KMS-11 (cell line): ENCODE measurements at regions not wholly inside any gene's neighbourhood (a gene's known extent, or its start where the extent isn't known, plus 50 kb on each side); places are given as distances from the start of the nearest gene placed in this dataset.

ENCODE experiments used
- H2AFZ ChIP-seq: fragments of 200-600 bp; sonication (generic); 2 replicates; pipeline ENCODE4 v1.6.1; 2016; ENCODE audit warnings: antibody characterized with exemption, mixed run types, low read depth
- H3K27ac ChIP-seq: fragments of 200-600 bp; sonication (generic); 2 replicates; pipeline ENCODE4 v1.6.1; 2016; ENCODE audit warnings: mild to moderate bottlenecking, mixed run types
- H3K27me3 ChIP-seq: fragments of 200-600 bp; sonication (generic); 2 replicates; pipeline ENCODE4 v1.6.1; 2017; ENCODE audit warnings: mild to moderate bottlenecking, low read depth, mixed run types, moderate library complexity; ENCODE audit not compliant: insufficient read depth
- H3K36me3 ChIP-seq: fragments of 200-600 bp; sonication (generic); 2 replicates; pipeline ENCODE4 v1.6.1; 2017; ENCODE audit warnings: mild to moderate bottlenecking, mixed run types; ENCODE audit not compliant: insufficient read depth
- H3K4me1 ChIP-seq: fragments of 200-600 bp; sonication (generic); 2 replicates; pipeline ENCODE4 v1.6.1; 2016; ENCODE audit warnings: mild to moderate bottlenecking, low read depth, mixed run types; ENCODE audit not compliant: poor library complexity, severe bottlenecking
- H3K4me2 ChIP-seq: fragments of 200-600 bp; sonication (generic); 2 replicates; pipeline ENCODE4 v1.7.0; 2016; ENCODE audit warnings: mild to moderate bottlenecking, mixed run types
- H3K4me3 ChIP-seq: fragments of 200-600 bp; sonication (generic); IDR thresholded peaks from 2 replicates; pipeline ENCODE4 v1.6.1; 2017; ENCODE audit warnings: low read depth, low read length, mixed read lengths; ENCODE audit not compliant: insufficient read depth
- H3K79me2 ChIP-seq: fragments of 200-600 bp; sonication (generic); 2 replicates; pipeline ENCODE4 v1.6.1; 2016; ENCODE audit warnings: low read depth, mixed run types; ENCODE audit not compliant: insufficient read depth
- H3K9ac ChIP-seq: fragments of 200-600 bp; sonication (generic); 2 replicates; pipeline ENCODE4 v1.6.1; 2016; ENCODE audit warnings: mild to moderate bottlenecking, mixed run types
- H4K20me1 ChIP-seq: fragments of 200-600 bp; sonication (generic); 2 replicates; pipeline ENCODE4 v1.6.1; 2016; ENCODE audit warnings: mild to moderate bottlenecking, mixed run types; ENCODE audit not compliant: insufficient read depth
- TF ChIP-seq, protein P1 (sequence below): fragments of 200-600 bp; sonication (generic); conservative IDR thresholded peaks from 2 replicates; pipeline ENCODE4 v1.6.1; 2017; ENCODE audit warnings: low read depth, mild to moderate bottlenecking, antibody characterized with exemption, low read length, moderate library complexity, mixed read lengths

DNA sequence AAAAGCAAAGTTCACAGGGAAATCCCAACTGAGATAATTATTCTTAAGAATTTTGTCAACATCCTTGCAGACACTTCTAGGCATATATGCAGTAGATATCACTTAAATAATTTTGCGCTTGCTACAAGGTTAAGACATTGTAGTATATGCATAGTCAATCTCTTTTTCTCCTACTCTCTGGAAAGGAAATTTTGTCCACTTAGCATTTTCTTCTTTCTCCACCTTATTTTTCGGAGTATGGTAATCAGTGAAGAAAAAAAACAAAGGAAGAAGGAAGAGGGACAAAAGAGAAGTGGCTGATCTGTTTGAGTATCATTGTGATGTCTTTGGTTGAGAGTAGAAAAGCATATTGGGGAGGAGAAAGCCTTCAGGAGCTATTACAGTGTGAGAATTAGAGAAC is 104.6 kb downstream of the LACC1 start:
- no peak overlapping the region for H2AFZ ChIP-seq
- H3K27me3 ChIP-seq = no peaks in the 10 kb centered on the region
- no peaks in the 10 kb centered on the region for H3K4me1 ChIP-seq
- TF ChIP-seq, protein P1, sequence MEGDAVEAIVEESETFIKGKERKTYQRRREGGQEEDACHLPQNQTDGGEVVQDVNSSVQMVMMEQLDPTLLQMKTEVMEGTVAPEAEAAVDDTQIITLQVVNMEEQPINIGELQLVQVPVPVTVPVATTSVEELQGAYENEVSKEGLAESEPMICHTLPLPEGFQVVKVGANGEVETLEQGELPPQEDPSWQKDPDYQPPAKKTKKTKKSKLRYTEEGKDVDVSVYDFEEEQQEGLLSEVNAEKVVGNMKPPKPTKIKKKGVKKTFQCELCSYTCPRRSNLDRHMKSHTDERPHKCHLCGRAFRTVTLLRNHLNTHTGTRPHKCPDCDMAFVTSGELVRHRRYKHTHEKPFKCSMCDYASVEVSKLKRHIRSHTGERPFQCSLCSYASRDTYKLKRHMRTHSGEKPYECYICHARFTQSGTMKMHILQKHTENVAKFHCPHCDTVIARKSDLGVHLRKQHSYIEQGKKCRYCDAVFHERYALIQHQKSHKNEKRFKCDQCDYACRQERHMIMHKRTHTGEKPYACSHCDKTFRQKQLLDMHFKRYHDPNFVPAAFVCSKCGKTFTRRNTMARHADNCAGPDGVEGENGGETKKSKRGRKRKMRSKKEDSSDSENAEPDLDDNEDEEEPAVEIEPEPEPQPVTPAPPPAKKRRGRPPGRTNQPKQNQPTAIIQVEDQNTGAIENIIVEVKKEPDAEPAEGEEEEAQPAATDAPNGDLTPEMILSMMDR = no peak
- H3K79me2 ChIP-seq = no peaks in the 10 kb centered on the region
- H3K4me3 ChIP-seq = no peak overlapping the region
- no peak overlapping the region for H3K4me2 ChIP-seq
- H3K9ac ChIP-seq = no peak overlapping the region
- H4K20me1 ChIP-seq = no peaks in the 10 kb centered on the region
- no peaks in the 10 kb centered on the region for H3K36me3 ChIP-seq
- H3K27ac ChIP-seq = no peak overlapping the region

DNA sequence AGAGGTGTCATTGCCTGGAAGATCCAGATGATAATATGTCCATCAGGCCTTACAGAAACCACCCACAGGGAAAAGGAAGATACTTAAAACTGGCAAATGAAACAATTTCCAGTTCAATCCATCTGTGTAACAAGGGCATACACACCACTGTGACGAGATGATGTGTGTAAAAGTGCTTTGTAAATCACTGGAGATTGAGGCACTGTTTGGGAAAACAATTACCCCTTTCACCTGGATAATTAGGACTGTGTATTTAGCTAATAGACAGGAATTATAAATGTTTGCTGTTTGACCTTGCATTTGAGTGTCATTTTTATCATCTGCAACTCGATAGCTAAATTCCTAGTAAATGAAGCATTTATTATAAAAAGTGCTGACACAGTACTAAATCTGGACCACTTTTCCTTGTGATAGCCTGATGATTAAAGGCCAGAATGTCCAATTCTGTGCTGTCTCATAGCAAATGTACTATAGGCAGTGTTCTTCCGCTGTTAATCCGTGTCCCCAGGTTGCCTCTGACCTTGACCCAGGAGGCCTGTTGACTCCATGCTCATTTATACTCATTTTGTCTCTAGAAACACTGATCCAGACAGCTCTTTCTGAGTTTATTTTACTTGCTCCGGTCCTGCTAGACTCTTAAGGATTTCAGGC is 105.8 kb downstream of the LACC1 start:
- no peaks in the 10 kb centered on the region for H3K36me3 ChIP-seq
- no peak overlapping the region for H3K4me2 ChIP-seq
- no peak overlapping the region for H3K27ac ChIP-seq
- H3K79me2 ChIP-seq = no peaks in the 10 kb centered on the region
- H3K4me1 ChIP-seq = no peaks in the 10 kb centered on the region
- no peaks in the 10 kb centered on the region for H4K20me1 ChIP-seq
- H3K9ac ChIP-seq = no peak overlapping the region
- H3K4me3 ChIP-seq = no peak overlapping the region
- no peak overlapping the region for H2AFZ ChIP-seq
- TF ChIP-seq, protein P1 = no peak
- no peaks in the 10 kb centered on the region for H3K27me3 ChIP-seq

DNA sequence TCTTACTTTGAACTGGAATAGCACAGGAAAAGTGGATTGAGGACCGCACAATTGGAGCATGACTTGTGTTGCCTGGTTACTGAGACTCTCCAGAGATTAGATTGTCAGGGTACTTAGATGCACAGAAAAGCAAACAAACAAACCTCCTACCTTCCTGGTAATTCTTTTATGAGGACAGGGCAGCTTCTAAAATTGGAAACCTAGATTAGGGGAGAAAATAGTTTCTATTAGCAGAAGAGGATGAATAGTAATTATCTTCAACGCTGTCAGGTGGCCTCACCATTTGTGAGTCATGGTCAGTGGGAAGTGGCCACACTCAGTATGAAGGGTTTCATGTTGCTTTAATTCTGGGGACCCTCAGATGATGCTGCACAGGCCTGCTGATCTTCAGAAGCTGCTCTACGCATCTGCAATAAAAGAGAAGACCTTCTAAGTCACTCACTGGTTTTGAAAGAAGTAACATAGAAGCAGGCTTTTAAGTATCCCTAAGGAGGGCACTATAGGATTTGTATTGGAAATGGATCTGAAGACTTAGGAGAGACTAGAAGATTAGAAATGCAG is 106.8 kb downstream of the LACC1 start:
- no peaks in the 10 kb centered on the region for H3K79me2 ChIP-seq
- no peaks in the 10 kb centered on the region for H3K27me3 ChIP-seq
- H3K36me3 ChIP-seq = no peaks in the 10 kb centered on the region
- TF ChIP-seq, protein P1 = no peak
- no peak overlapping the region for H2AFZ ChIP-seq
- no peak overlapping the region for H3K9ac ChIP-seq
- no peak overlapping the region for H3K4me2 ChIP-seq
- H3K4me1 ChIP-seq = no peaks in the 10 kb centered on the region
- no peaks in the 10 kb centered on the region for H4K20me1 ChIP-seq
- H3K27ac ChIP-seq = no peak overlapping the region
- no peak overlapping the region for H3K4me3 ChIP-seq

DNA sequence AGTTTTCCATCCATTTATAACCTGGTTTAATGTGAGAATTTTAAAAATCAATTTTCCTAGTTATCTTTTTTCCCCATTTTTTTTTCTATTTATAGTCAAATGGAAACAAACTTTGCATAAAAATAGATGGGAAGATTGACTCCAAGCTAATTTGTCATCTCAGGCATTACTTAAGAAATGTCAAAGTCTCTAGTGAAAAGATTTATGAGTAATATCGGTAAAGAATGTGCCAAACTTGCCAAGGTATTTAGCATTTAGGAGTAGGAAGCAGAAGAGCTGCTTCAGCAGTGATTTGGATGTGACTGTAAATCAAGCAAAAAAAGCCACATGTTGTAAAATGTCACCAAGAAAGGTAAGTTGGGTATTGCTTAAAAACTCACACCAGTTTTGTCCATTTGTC is 108.6 kb downstream of the LACC1 start:
- Histone ChIP-seq H4K20me1 (no peaks in the 10 kb centered on the region), H3K36me3 (no peaks in the 10 kb centered on the region), H3K27me3 (no peaks in the 10 kb centered on the region), H3K9ac (no peak overlapping the region), H3K4me2 (no peak overlapping the region), H3K4me3 (no peak overlapping the region), H3K27ac (no peak overlapping the region), H3K4me1 (no peaks in the 10 kb centered on the region), H2AFZ (no peak overlapping the region), H3K79me2 (no peaks in the 10 kb centered on the region)
- TF ChIP-seq, protein P1 = no peak
